HCT116 (cell line): ENCODE measurements at regions not wholly inside any gene's neighbourhood (a gene's known extent, or its start where the extent isn't known, plus 50 kb on each side); places are given as distances from the start of the nearest gene placed in this dataset.

Source experiments
- ATAC-seq: fragments of 200-7000 bp; cut with Tn5 transposase; 2 replicates; pipeline ENCODE4 v1.9.1; 2020; ENCODE audit warnings: mild to moderate bottlenecking, moderate library complexity
- BruUV-seq: library from RNA; stranded (reverse); fragments of 400-500 nt; replicated peaks from 2 replicates; lab custom pipeline; 2021; lab: Mats Ljungman, UMichigan
- CTCF ChIA-PET: fragments of 300-600 bp; sonication (Branson Sonifier 250); formaldehyde crosslinking; loops from one replicate; lab custom pipeline; 2021; ENCODE audit warnings: antibody characterized with exemption; lab: Charles Lee
- POLR2A ChIA-PET: fragments of 300-600, 350-600 bp; sonication (Branson Sonifier 250); formaldehyde crosslinking; loops from one replicate; lab custom pipeline; 2021; ENCODE audit warnings: antibody characterized with exemption; lab: Charles Lee
- RAD21 ChIA-PET, 2 experiments: fragments of 300-600 bp; sonication (Branson Sonifier 250); formaldehyde crosslinking; loops; one replicate each; lab custom pipeline; 2023; ENCODE audit warnings: low total read pairs in 2 of 2; ENCODE audit not compliant: uncharacterized antibody in 2 of 2, unreplicated experiment in 2 of 2, low non-redundant PET in 1 of 2; lab: Charles Lee
- DNase-seq: peaks from one replicate; pipeline ENCODE4 v3.0.0-alpha.2; 2010; ENCODE audit warnings: low read depth, low spot score
- H2AFZ ChIP-seq: fragments of 200-600 bp; shearing (Covaris generic), sonication (generic); 2 replicates; pipeline ENCODE4 v1.6.1; 2017; ENCODE audit warnings: low read depth, mixed run types, mixed read lengths, antibody characterized with exemption, low read length; ENCODE audit not compliant: poor library complexity, severe bottlenecking
- H3K27ac ChIP-seq: 2 replicates; pipeline ENCODE4 v1.5.1; 2012; ENCODE audit warnings: low read depth, low read length
- H3K27me3 ChIP-seq: fragments of 200-600 bp; sonication (generic); 2 replicates; pipeline ENCODE4 v1.6.1; 2016; ENCODE audit warnings: mixed run types, low read length, mixed read lengths; ENCODE audit not compliant: insufficient read depth
- H3K36me3 ChIP-seq, 2 experiments: fragments of 200-500 bp in 1 of 2; fragments of 200-600 bp in 1 of 2; sonication (Bioruptor generic) in 1 of 2; sonication (generic) in 1 of 2; 2 replicates each; pipeline versions ENCODE4 v1.5.1 to v1.6.1; 2014 to 2016; ENCODE audit warnings: low read length in 2 of 2, inconsistent platforms in 1 of 2, mixed read lengths in 1 of 2, mixed run types in 1 of 2; ENCODE audit not compliant: insufficient read depth in 2 of 2, control insufficient read depth in 1 of 2
- H3K4me1 ChIP-seq, 2 experiments: fragments of 200-600 bp in 1 of 2; sonication (generic) in 1 of 2; 2 replicates each; pipeline versions ENCODE4 v1.5.1 to v1.6.1; 2012 to 2017; ENCODE audit warnings: low read length in 2 of 2, inconsistent platforms in 1 of 2, mild to moderate bottlenecking in 1 of 2, mixed read lengths in 1 of 2, mixed run types in 1 of 2, moderate library complexity in 1 of 2; ENCODE audit not compliant: insufficient read depth in 2 of 2, control insufficient read depth in 1 of 2
- H3K4me2 ChIP-seq: fragments of 200-600 bp; sonication (generic); 2 replicates; pipeline ENCODE4 v1.6.1; 2017; ENCODE audit warnings: mixed run types, low read length, mixed read lengths
- H3K4me3 ChIP-seq, 2 experiments: fragments of 200-600 bp in 1 of 2; sonication (generic) in 1 of 2; replicated peaks in 1 of 2; 2 replicates each; pipeline ENCODE4 v1.5.1; 2011 to 2016; ENCODE audit warnings: low read length in 2 of 2, control low read depth in 1 of 2, low read depth in 1 of 2, mild to moderate bottlenecking in 1 of 2, mixed read lengths in 1 of 2, mixed run types in 1 of 2
- H3K79me2 ChIP-seq: fragments of 200-600 bp; sonication (generic); 2 replicates; pipeline ENCODE4 v1.6.1; 2017; ENCODE audit warnings: mild to moderate bottlenecking, mixed run types, low read length, moderate library complexity, mixed read lengths; ENCODE audit not compliant: insufficient read depth
- H3K9ac ChIP-seq: fragments of 200-600 bp; sonication (generic); 2 replicates; pipeline ENCODE4 v1.6.1; 2016; ENCODE audit warnings: low read length, mixed read lengths
- H3K9me2 ChIP-seq: fragments of 200-600 bp; sonication (generic), shearing (Covaris generic); 2 replicates; pipeline ENCODE4 v1.6.1; 2017; ENCODE audit warnings: mixed run types, mild to moderate bottlenecking, moderate library complexity; ENCODE audit not compliant: insufficient read depth
- H3K9me3 ChIP-seq, 2 experiments: fragments of 200-500 bp in 1 of 2; fragments of 200-600 bp in 1 of 2; sonication (Bioruptor generic) in 1 of 2; sonication (generic) in 1 of 2; 2 replicates each; pipeline ENCODE4 v1.6.1; 2014 to 2017; ENCODE audit warnings: low read length in 2 of 2, mixed read lengths in 2 of 2, inconsistent platforms in 1 of 2, low read depth in 1 of 2, mild to moderate bottlenecking in 1 of 2, mixed run types in 1 of 2, moderate library complexity in 1 of 2; ENCODE audit not compliant: control insufficient read depth in 1 of 2, insufficient read depth in 1 of 2
- H4K20me1 ChIP-seq: fragments of 200-600 bp; sonication (generic), shearing (Covaris generic); 2 replicates; pipeline ENCODE4 v1.6.1; 2017; ENCODE audit warnings: mixed run types, mild to moderate bottlenecking, moderate library complexity; ENCODE audit not compliant: insufficient read depth
- ATF3 ChIP-seq: IDR thresholded peaks from 2 replicates; pipeline ENCODE4 v1.6.1; 2012
- CEBPB ChIP-seq: IDR thresholded peaks from 2 replicates; pipeline ENCODE4 v1.6.1; 2012; ENCODE audit warnings: low read depth
- EGR1 ChIP-seq: IDR thresholded peaks from 2 replicates; pipeline ENCODE4 v1.6.1; 2012; ENCODE audit warnings: low read depth
- EZH2phosphoT487 ChIP-seq: fragments of 200-600 bp; IDR thresholded peaks from 2 replicates; pipeline ENCODE4 v1.6.1; 2018; ENCODE audit warnings: antibody characterized with exemption, borderline replicate concordance
- JUND ChIP-seq: IDR thresholded peaks from 2 replicates; pipeline ENCODE4 v1.6.1; 2012
- MAX ChIP-seq: IDR thresholded peaks from 2 replicates; pipeline ENCODE4 v1.6.1; 2012
- POLR2A ChIP-seq: IDR thresholded peaks from 2 replicates; pipeline ENCODE4 v1.7.0; 2011; ENCODE audit warnings: borderline replicate concordance; ENCODE audit not compliant: insufficient read depth, insufficient read length; ENCODE audit errors: extremely low read depth
- POLR2AphosphoS5 ChIP-seq: IDR thresholded peaks from 2 replicates; pipeline ENCODE4 v1.6.1; 2011; ENCODE audit warnings: mild to moderate bottlenecking, low read depth, low read length, moderate library complexity
- RAD21 ChIP-seq: IDR thresholded peaks from 2 replicates; pipeline ENCODE4 v1.6.1; 2012; ENCODE audit warnings: low read depth, mild to moderate bottlenecking
- SIN3A ChIP-seq: IDR thresholded peaks from 2 replicates; pipeline ENCODE4 v1.6.1; 2012; ENCODE audit warnings: low read depth
- SP1 ChIP-seq: IDR thresholded peaks from 2 replicates; pipeline ENCODE4 v1.6.1; 2012; ENCODE audit warnings: low read depth
- YY1 ChIP-seq: IDR thresholded peaks from 2 replicates; pipeline ENCODE4 v1.6.1; 2011; ENCODE audit warnings: low read length, low read depth, moderate library complexity, mild to moderate bottlenecking; ENCODE audit not compliant: insufficient replicate concordance; ENCODE audit errors: extremely low read depth
- ZNF274 ChIP-seq: fragments of 200-500 bp; sonication (Bioruptor generic); IDR thresholded peaks from 2 replicates; pipeline ENCODE4 v1.6.1; 2014; ENCODE audit warnings: mild to moderate bottlenecking, low read depth, low read length, inconsistent platforms
- intact Hi-C: fragments of 100-400 bp; cut with micrococcal nuclease; formaldehyde crosslinking; loops from 2 replicates; pipeline ENCODE4 v1.10.0; 2022

- no TSS peak for BruUV-seq
- ChIA-PET CTCF (no interaction called here), POLR2A (no interaction called here), RAD21 (no interaction called here)
- DNase-seq (no peak), ATAC-seq (no peak)
- Histone ChIP-seq H3K9ac (no peak overlapping the region), H3K9me2 (no peaks in the 10 kb centered on the region), H2AFZ (no peak overlapping the region), H3K4me3 (no peak overlapping the region), H4K20me1 (no peaks in the 10 kb centered on the region), H3K27me3 (no peaks in the 10 kb centered on the region), H3K79me2 (no peaks in the 10 kb centered on the region), H3K36me3 (no peaks in the 10 kb centered on the region), H3K9me3 (no peaks in the 10 kb centered on the region), H3K4me1 (peaks cover 0 to under 1% of the 10 kb centered on the region in 2 experiments; a peak in 1 of 4 replicates), H3K4me2 (no peak overlapping the region), H3K27ac (no peak overlapping the region)
- TF ChIP-seq ATF3 (no peak), EZH2phosphoT487 (no peak), JUND (no peak), YY1 (no peak), EGR1 (no peak), MAX (no peak), RAD21 (no peak), CEBPB (no peak), POLR2AphosphoS5 (no peak)
- intact Hi-C loops, result no loop called here
Observed at GRCh38 chr16:11482946-11483748, 103.6 kb downstream of the LITAF start.

- Histone ChIP-seq H3K27ac (no peak overlapping the region), H3K4me3 (no peak overlapping the region), H3K4me1 (peaks cover 0 to 6% of the 10 kb centered on the region in 2 experiments; a peak in 2 of 4 replicates), H3K9me3 (no peaks in the 10 kb centered on the region), H3K9ac (no peak overlapping the region), H3K27me3 (no peaks in the 10 kb centered on the region), H3K36me3 (no peaks in the 10 kb centered on the region), H3K4me2 (no peak overlapping the region), H3K9me2 (no peaks in the 10 kb centered on the region), H4K20me1 (no peaks in the 10 kb centered on the region), H2AFZ (no peak overlapping the region), H3K79me2 (no peaks in the 10 kb centered on the region)
- DNase-seq (no peak), ATAC-seq (no peak)
- TF ChIP-seq POLR2A (no peak), SIN3A (no peak), SP1 (no peak), EGR1 (no peak), ZNF274 (no peak), POLR2AphosphoS5 (no peak), ATF3 (no peak), EZH2phosphoT487 (no peak), CEBPB (no peak), RAD21 (no peak)
- intact Hi-C loops, result no loop called here
- RAD21 ChIA-PET, result no interaction called here
- CTCF ChIA-PET, result no interaction called here
- BruUV-seq, result no TSS peak
- POLR2A ChIA-PET, result no interaction called here
Observed at GRCh38 chr16:11484691-11485258, 101.9 kb downstream of the LITAF start.
